OCI-LY3 (cell line): ENCODE measurements at regions not wholly inside any gene's neighbourhood (a gene's known extent, or its start where the extent isn't known, plus 50 kb on each side); places are given as distances from the start of the nearest gene placed in this dataset.

Experiments
- EZH2phosphoT487 ChIP-seq: fragments of 200-600 bp; shearing (Covaris generic); IDR thresholded peaks from 2 replicates; pipeline ENCODE4 v1.6.1; 2018; ENCODE audit warnings: antibody characterized with exemption, mixed run types, low read depth
- TF ChIP-seq, protein P1 (sequence below): fragments of 200-600, 300-600 bp; sonication (generic); IDR thresholded peaks from 2 replicates; pipeline ENCODE4 v1.5.1; 2014; ENCODE audit warnings: antibody characterized with exemption, low read length, low read depth

DNA sequence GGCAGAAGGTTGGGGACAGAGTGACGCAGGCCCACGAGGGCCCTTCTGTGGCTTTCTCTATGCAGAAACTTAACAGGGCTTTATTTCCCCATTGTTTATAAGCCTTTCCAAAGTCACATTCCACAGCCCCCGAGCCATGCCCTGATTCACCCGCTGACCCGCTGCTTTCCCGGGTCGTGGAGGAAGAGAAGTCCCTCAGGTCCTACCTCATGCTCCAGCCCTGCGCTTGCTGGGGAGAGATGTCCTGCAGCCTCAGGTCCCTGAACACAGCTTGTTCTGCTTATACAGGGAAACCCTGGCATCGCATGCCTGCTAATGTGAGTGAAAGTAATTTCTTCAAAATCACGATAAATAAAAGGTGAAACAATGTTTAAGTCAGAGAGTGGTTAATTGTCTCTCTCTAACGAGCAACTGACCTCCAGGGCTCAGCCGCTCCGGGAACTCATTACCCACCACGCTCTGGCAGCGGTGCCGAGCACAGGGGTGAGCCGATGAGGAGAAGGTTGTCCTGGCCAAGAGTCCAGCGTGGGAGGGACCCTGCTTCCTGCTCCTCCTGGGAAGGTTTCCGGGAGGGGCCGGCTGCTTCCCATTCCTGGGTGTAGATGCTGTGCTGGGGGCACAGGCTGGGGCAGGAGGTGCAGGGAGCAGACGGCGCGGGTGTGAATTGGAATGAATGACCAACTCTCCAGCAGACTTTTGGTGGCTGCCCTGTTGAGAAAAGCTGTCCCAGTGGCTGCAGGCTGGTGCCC is 595.2 kb downstream of the BRD1 start:
- TF ChIP-seq EZH2phosphoT487 = no peak
- TF ChIP-seq, protein P1, sequence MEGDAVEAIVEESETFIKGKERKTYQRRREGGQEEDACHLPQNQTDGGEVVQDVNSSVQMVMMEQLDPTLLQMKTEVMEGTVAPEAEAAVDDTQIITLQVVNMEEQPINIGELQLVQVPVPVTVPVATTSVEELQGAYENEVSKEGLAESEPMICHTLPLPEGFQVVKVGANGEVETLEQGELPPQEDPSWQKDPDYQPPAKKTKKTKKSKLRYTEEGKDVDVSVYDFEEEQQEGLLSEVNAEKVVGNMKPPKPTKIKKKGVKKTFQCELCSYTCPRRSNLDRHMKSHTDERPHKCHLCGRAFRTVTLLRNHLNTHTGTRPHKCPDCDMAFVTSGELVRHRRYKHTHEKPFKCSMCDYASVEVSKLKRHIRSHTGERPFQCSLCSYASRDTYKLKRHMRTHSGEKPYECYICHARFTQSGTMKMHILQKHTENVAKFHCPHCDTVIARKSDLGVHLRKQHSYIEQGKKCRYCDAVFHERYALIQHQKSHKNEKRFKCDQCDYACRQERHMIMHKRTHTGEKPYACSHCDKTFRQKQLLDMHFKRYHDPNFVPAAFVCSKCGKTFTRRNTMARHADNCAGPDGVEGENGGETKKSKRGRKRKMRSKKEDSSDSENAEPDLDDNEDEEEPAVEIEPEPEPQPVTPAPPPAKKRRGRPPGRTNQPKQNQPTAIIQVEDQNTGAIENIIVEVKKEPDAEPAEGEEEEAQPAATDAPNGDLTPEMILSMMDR = no peak
